ENCODE measurements at regions not wholly inside any gene's neighbourhood (a gene's known extent, or its start where the extent isn't known, plus 50 kb on each side); places are given as distances from the start of the nearest gene placed in this dataset.

- no peak for DNase-seq (ENCODE audit: low read depth, low spot score)
These were observed 135.7 kb upstream of the SLCO3A1 start for GRCh38 chr15:91717811-91718210.

- DNase-seq (ENCODE audit: low read depth, low spot score) = no peak
These were observed 129.5 kb upstream of the SLCO3A1 start for GRCh38 chr15:91723959-91724358.

GRCh38 chr15:91733661-91734060 lies 119.8 kb upstream of the SLCO3A1 start:
- no peak for DNase-seq (ENCODE audit: low read depth, low spot score)

- DNase-seq (ENCODE audit: low read depth, low spot score) = no peak
These were observed 116.2 kb upstream of the SLCO3A1 start for GRCh38 chr15:91737151-91737818.

- DNase-seq (ENCODE audit: low read depth, low spot score) = no peak
These were observed 111.5 kb upstream of the SLCO3A1 start for GRCh38 chr15:91741986-91742385.

GRCh38 chr15:91751611-91752010 lies 101.9 kb upstream of the SLCO3A1 start:
- DNase-seq (ENCODE audit: low read depth, low spot score) = no peak

- DNase-seq (ENCODE audit: low read depth, low spot score) = no peak
These were observed 101.3 kb upstream of the SLCO3A1 start for GRCh38 chr15:91752081-91752785.

- no peak for DNase-seq (ENCODE audit: low read depth, low spot score)
These were observed 93.9 kb upstream of the SLCO3A1 start for GRCh38 chr15:91759560-91759959.

- DNase-seq (ENCODE audit: low read depth, low spot score) = no peak
These were observed 87.8 kb upstream of the SLCO3A1 start for GRCh38 chr15:91765660-91766059.

- DNase-seq (ENCODE audit: low read depth, low spot score) = no peak
These were observed 84.0 kb upstream of the SLCO3A1 start for GRCh38 chr15:91769476-91769875.

- no peak for DNase-seq (ENCODE audit: low read depth, low spot score)
These were observed 83.6 kb upstream of the SLCO3A1 start for GRCh38 chr15:91769894-91770293.

GRCh38 chr15:91776104-91776503 lies 77.4 kb upstream of the SLCO3A1 start:
- DNase-seq (ENCODE audit: low read depth, low spot score) = no peak

- DNase-seq (ENCODE audit: low read depth, low spot score) = no peak
These were observed 73.5 kb upstream of the SLCO3A1 start for GRCh38 chr15:91779960-91780359.

GRCh38 chr15:91780387-91780786 lies 73.1 kb upstream of the SLCO3A1 start:
- no peak for DNase-seq (ENCODE audit: low read depth, low spot score)

GRCh38 chr15:91782221-91782620 lies 71.3 kb upstream of the SLCO3A1 start:
- no peak for DNase-seq (ENCODE audit: low read depth, low spot score)

- no peak for DNase-seq (ENCODE audit: low read depth, low spot score)
These were observed 70.5 kb upstream of the SLCO3A1 start for GRCh38 chr15:91783008-91783407.

- DNase-seq (ENCODE audit: low read depth, low spot score) = no peak
These were observed 70.1 kb upstream of the SLCO3A1 start for GRCh38 chr15:91783451-91783850.

- DNase-seq (ENCODE audit: low read depth, low spot score) = no peak
These were observed 68.4 kb upstream of the SLCO3A1 start for GRCh38 chr15:91784973-91785709.

GRCh38 chr15:91787198-91787597 lies 66.3 kb upstream of the SLCO3A1 start:
- no peak for DNase-seq (ENCODE audit: low read depth, low spot score)

GRCh38 chr15:91789136-91789535 lies 64.4 kb upstream of the SLCO3A1 start:
- no peak for DNase-seq (ENCODE audit: low read depth, low spot score)

GRCh38 chr15:91790836-91791235 lies 62.7 kb upstream of the SLCO3A1 start:
- no peak for DNase-seq (ENCODE audit: low read depth, low spot score)

GRCh38 chr15:91793771-91794170 lies 59.7 kb upstream of the SLCO3A1 start:
- DNase-seq (ENCODE audit: low read depth, low spot score) = no peak

GRCh38 chr15:91795235-91795634 lies 58.3 kb upstream of the SLCO3A1 start:
- DNase-seq (ENCODE audit: low read depth, low spot score) = no peak

Data from brain pericyte (primary cell).